Fibroblast of lung (primary cell): ENCODE measurements at regions not wholly inside any gene's neighbourhood (a gene's known extent, or its start where the extent isn't known, plus 50 kb on each side); places are given as distances from the start of the nearest gene placed in this dataset.

Experiments used
- CTCF ChIP-seq, 2 donors: IDR thresholded peaks in 1 of 2; conservative IDR thresholded peaks in 1 of 2; 1 replicate in 1 of 2; 2 replicates in 1 of 2; pipeline ENCODE4 v1.5.1; 2011 to 2012; ENCODE audit warnings: low read length in 2 of 2, control low read depth in 1 of 2, inconsistent platforms in 1 of 2, low read depth in 1 of 2, mild to moderate bottlenecking in 1 of 2
- EZH2 ChIP-seq: IDR thresholded peaks from 2 replicates; pipeline ENCODE4 v1.5.1; 2012; ENCODE audit warnings: low read length, control low read depth, mild to moderate bottlenecking; ENCODE audit errors: missing control alignments

- TF ChIP-seq CTCF (conservative IDR thresholded peaks at IDR 0.05 in 1 of 2, IDR thresholded peaks at IDR 0.05 in 1 of 2; ENCODE audit: low read depth in 1 of 2, low read length in 2 of 2): no peak
- no peak for TF ChIP-seq EZH2
These were observed 156.5 kb upstream of the MYL2 start for GRCh38 chr12:111076611-111077451.
